ENCODE measurements at regions not wholly inside any gene's neighbourhood (a gene's known extent, or its start where the extent isn't known, plus 50 kb on each side); places are given as distances from the start of the nearest gene placed in this dataset.
A peak's percentile ranks its signal among the peaks of the same experiment; 100 is the strongest.
"Not testable (repeated sequence)": the region's sequence is repeated elsewhere in the genome, so short reads cannot be mapped to it uniquely, and the experiment has no call there.

GRCh38 chr3:167102071-167102470, 278.0 kb downstream of the ZBBX start:
- DNase-seq (ENCODE audit: low read depth) = peak; percentile 2

DNA sequence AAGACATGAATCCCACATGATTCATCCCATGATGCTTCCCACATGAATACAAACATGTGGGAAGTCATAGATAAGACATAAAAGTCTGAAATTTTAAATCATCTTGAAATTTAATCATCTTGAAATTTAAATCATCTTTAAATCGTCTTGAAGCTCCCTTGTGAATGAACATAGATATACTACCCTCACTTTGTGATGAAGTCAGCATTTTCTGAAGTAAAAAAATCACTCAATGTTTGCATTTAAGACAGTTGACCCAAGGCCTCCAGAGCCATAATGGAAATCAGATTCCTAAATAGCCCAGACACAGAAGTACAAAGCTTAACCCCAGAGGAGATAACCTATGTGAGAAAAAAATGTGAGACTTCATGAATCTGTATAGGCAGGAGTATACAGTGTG, 279.4 kb downstream of the ZBBX start:
- DNase-seq (ENCODE audit: low read depth) = no peak

DNA sequence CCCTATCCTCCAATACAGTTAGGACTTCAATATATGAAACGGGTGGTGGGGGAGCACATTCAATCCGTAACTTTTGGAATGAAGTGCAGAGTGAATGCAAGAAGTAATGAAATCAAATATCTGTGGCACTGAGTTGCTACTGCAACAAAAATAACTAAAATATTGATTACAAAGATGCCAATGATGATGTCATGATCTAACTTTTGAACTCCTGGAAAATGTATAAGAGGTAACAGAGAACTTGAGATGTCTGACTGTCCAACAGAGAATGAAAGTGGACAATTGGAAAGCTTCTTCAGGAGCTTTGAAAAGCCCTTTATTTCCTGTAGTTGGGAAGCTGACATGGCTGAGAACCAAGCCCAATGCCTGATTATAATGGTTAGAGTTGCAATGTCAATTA, 279.9 kb downstream of the ZBBX start:
- DNase-seq (ENCODE audit: low read depth) = no peak

- no peak for DNase-seq (ENCODE audit: low read depth)
Observed at GRCh38 chr3:167095976-167096375, 284.1 kb downstream of the ZBBX start.

DNA sequence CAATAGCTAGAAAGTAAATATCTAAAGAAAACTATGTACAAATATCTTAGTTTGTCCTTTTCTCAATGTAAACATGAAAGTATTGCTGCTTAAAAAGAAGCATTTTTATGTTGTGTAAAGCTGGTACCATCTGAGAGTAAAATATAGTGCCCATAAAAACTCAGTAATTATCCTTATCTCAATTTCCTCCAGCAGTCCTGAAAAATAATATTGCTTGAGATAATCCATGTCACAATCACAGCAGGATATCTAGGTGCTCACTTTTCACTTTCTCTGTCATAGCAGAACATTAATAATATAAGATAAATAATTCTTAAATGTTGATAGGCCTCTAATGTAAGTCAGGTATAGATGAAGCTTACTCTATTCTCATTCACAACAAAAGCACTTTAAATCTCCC, 285.5 kb downstream of the ZBBX start:
- DNase-seq (ENCODE audit: low read depth) = no peak

- DNase-seq (ENCODE audit: low read depth) = no peak
Observed at GRCh38 chr3:167091226-167091625, 288.9 kb downstream of the ZBBX start.

DNA sequence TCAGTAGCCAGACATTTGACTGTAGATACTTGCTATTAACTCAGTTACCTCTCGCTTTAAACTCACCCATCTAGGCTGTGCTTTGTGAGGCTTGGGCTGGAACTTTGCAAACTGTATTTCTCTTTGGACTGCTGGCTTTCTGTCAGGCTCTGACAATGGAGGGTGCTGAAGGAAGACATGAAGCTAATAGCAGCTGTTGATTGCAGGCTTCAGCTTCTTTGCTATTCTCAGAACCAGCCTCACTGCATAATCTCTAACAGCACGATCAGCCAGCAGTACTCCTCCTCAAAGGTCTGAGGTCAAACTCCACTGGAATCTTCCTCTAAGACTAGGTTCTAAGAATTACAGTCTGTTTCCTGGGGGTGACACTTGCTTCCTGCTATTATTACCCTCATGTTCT, 295.6 kb downstream of the ZBBX start:
- DNase-seq (ENCODE audit: low read depth) = no peak

DNA sequence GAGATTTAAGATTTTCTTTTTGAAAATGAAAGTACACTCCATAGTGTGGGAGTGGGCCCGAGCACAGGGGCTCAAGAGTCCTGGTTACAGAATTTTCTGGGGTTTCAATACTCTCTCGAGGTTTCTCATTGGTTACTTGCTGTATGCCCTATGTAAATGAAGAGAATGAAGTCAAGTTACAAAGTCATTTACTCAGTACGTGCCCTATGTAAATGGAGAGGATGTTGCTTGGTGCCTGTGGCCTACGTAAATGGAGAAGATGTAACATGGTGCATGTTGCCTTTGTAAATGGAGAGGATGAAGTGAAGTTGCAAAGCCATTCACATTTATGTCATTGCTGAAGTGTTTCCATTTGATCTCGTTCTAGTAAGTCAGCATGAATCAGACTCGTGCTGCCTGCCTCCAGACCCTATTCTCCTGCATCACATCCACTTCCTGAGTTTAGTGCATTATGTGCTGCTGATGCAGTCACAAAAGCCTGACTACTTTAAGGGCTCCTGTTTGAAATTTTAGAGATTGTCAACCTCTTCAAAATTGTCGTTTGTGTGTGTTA, 302.0 kb downstream of the ZBBX start:
- DNase-seq (ENCODE audit: low read depth) = no peak

DNA sequence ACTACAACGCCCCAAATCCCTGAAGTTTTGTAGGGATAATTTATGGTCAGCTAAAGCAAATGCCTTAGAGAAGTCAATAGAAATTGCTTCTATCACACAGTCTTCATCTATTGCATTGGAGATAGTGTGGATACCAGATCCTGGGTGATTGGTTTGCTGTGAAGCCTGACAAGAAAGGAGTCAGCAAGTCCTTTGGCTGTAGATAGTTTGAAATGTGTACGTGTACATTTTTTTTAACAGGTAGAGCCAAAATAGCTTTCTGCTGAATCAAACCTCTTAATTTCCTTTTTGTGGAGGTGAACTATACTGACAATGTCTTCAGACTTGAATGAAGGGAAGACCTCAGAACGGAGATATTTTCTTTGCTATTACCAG, 312.3 kb downstream of the ZBBX start:
- DNase-seq (ENCODE audit: low read depth) = no peak

DNA sequence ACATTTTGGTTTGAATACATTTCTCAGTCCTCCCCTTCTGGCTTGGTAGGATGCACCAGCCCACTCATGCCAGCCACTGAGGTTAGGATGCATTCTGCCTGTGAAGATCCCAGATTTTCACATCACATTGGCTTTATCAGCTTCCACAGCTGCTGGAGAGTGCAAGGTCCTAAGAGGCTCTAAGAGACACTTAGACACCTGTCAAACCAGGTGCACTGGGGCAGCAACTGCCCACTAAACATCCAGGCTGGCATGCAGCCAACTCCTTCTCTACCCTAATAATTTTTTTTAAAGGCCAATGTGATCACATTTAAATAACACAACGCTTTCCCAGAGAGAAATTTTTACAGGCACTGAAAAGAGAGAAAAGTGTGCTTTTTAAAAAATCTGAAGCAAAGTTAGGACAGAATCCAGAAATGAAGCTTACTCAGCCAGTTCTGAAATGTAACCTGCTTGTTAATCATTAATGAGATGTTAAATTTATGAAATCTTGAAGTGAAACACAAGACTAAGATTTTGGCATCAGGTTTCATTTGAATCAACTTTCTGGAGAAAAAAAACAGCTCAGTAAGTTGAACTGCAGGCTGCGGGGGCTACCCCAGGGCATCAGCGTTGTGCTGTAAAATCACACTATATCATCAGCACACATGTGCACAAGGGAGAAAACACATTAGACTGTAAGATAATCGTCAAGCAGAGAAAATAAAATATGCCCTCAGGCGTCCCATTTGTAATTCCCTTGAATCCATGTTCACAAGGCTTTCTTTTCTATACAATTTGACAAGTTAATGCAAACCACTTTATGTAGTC, 312.9 kb downstream of the ZBBX start:
- DNase-seq (ENCODE audit: low read depth) = peak; percentile 64

DNA sequence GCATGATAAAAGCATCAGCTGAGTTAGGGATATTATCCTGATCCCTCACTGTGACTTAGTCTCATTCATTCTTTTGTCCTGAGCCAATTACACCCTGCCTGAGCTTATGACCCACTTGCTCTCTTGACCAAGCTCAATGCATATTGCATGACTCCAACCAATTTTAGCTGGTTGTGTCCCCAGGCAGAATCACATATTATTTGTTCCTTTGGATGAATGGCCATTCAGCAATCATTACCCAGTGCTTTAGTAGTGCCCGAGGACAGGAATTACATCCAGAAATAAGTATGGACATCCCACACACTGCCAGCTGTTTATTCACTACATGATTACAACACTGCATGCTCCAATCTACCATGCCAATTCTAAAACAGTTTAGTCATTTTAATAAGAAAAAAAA, 322.5 kb downstream of the ZBBX start:
- peak; percentile 66 for DNase-seq (ENCODE audit: low read depth)

DNA sequence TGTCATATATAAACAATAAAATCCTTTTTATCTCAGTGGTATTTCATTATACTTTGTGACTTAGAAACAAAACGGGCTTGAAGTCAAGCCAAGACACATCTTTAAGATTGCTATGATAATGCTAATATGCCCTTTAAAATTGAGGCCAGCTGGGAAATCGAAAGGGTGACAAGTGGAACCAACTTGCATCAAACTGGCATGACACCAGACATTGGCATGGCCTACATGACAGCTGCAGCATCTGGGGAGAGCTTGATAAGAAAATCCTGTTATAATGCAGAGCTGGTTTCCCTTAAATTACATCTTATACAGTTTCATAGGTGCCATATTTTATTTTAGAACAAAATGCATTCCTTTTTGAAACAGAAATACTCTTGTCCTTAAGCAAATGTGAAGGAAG, 325.2 kb downstream of the ZBBX start:
- DNase-seq (ENCODE audit: low read depth) = no peak

DNA sequence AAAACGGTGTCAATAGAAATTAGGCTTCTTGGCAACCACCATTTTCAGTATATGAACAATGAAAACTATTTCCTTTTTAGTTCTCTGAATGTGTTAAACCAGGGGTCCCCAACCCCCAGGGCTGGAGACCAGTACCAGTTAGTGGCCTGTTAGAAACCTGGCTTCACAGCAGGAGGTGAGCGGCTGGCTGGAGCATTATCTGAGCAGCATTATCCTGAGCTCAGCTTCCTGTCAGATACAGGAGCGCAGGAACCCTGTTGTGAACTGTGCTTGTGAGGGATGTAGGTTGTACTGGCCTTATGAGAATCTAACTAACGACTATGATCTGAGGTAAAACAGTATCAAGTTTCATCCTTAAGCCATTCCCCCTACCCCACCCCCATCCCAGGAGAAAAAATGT, 328.7 kb downstream of the ZBBX start:
- no peak for DNase-seq (ENCODE audit: low read depth)

GRCh38 chr3:167033866-167034265, 346.2 kb downstream of the ZBBX start:
- DNase-seq (ENCODE audit: low read depth) = no peak

DNA sequence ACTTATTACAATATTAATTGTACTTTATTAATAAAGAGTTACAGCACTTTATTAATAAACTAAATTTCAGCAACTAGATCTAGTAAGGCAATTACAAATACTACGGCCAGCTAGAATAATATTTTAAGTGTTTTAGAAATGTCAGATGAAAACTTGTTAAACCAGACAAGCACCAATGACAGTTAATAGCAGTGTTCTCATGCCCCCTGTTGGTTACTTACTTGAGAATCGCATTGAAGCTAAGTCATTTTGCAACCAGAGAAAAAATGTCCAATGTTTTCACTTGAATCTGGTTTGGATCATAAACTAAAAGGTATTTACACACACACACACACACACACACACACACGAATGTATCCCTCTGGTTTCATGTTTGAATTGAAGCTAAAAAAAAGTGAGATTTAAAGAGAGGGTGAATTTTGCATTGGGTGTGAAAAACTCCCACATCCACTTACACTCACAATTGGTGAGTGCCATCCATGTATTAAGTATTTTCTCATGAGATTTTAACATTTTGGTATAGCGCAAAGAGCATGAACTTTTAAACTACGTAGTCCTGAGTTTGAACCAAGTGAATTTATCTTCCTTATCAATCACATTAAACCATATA, 347.7 kb downstream of the ZBBX start:
- peak; percentile 78 for DNase-seq (ENCODE audit: low read depth)

- no peak for DNase-seq (ENCODE audit: low read depth)
Observed at GRCh38 chr3:167031364-167032049, 348.6 kb downstream of the ZBBX start.

- DNase-seq (ENCODE audit: low read depth) = no peak
Observed at GRCh38 chr3:167030082-167030725, 349.9 kb downstream of the ZBBX start.

GRCh38 chr3:167019503-167019902, 360.6 kb downstream of the ZBBX start:
- not testable (repeated sequence) for DNase-seq (ENCODE audit: low read depth)

GRCh38 chr3:167018591-167019111, 361.4 kb downstream of the ZBBX start:
- not testable (repeated sequence) for DNase-seq (ENCODE audit: low read depth)

GRCh38 chr3:167012691-167013090, 367.4 kb downstream of the ZBBX start:
- DNase-seq (ENCODE audit: low read depth) = no peak

DNA sequence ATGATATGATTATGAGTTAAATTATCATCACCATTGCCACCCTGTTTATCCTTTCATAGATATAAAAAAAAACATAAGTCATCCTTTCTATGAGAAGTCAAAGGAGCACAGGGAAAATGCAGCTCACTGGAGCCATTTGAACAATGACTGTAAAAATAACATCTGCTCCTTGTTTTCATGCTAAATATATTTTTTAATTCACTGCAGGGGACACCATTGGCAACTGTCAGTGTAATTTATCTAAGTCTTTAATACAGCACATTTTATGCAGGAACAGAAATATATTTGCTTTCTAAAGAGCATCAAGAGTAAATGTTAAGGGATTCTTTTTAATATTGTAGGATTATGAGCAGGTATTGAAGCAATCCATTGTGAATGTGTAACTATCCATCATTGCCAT, 371.3 kb downstream of the ZBBX start:
- no peak for DNase-seq (ENCODE audit: low read depth)

DNA sequence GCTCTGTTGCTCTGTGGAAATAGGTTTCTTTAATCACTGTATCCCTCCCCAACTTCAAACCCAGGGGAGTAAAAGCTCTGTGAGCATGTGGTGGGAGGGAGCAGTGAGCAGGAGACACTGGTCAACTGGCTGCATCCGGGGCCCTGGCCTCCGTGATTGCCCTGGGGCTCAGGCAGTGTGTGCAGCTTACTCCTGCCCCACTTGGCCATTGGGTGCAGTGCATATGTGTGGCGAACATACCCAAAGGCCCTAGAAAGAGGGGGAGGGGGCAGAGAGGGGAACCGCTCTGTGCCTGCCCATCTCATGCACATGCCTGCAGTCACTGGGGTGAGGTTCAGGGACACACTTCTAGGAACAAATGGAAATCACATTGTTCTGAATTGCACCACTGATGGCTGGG, 378.7 kb downstream of the ZBBX start:
- DNase-seq (ENCODE audit: low read depth) = no peak
